MG63 (cell line): ENCODE measurements at regions not wholly inside any gene's neighbourhood (a gene's known extent, or its start where the extent isn't known, plus 50 kb on each side); places are given as distances from the start of the nearest gene placed in this dataset.

ENCODE experiments used
- DNase-seq: peaks from one replicate; pipeline ENCODE4 v3.0.0-alpha.2; 2020
- H3K27me3 ChIP-seq: fragments of 250-450 bp; sonication (Bioruptor Pico); 2 replicates; pipeline ENCODE4 v1.5.1; 2020; ENCODE audit warnings: mild to moderate bottlenecking, moderate library complexity
- H3K36me3 ChIP-seq: fragments of 250-450 bp; sonication (Bioruptor Pico); 2 replicates; pipeline ENCODE4 v1.5.1; 2020; ENCODE audit warnings: mild to moderate bottlenecking, moderate library complexity
- H3K4me3 ChIP-seq: fragments of 250-450 bp; sonication (Bioruptor Pico); 2 replicates; pipeline ENCODE4 v1.5.1; 2020; ENCODE audit warnings: mild to moderate bottlenecking, moderate library complexity
- H3K9me3 ChIP-seq: fragments of 250-450 bp; sonication (Bioruptor Pico); 2 replicates; pipeline ENCODE4 v1.5.1; 2020; ENCODE audit warnings: mild to moderate bottlenecking, moderate library complexity

DNA sequence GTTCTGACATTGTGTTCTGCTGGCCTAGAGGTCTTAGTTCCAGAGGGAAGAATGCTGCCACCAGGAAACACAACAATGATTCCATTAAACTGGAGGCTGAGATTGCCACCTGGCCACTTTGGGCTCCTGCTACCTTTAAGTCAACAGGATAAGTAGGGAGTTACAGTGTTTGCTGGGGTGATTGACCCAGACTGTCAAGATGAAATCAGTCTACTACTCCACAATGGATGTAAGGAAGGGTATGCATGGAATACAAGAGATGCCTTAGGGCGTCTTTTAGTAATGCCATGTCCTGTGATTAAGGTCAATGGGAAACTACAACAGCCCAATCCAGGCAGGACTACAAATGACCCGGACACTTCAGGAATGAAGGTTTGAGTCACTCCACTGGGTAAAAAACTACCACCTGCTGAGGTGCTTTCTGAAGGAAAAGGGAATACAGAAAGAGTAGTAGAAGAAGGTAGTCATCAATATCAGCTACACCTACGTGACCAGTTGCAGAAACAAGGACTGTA is 852.6 kb downstream of the LRFN5 start:
- H3K4me3 ChIP-seq: no peak overlapping the region
- no peaks in the 10 kb centered on the region for H3K9me3 ChIP-seq
- H3K36me3 ChIP-seq: no peaks in the 10 kb centered on the region
- H3K27me3 ChIP-seq: no peaks in the 10 kb centered on the region
- no peak for DNase-seq

DNA sequence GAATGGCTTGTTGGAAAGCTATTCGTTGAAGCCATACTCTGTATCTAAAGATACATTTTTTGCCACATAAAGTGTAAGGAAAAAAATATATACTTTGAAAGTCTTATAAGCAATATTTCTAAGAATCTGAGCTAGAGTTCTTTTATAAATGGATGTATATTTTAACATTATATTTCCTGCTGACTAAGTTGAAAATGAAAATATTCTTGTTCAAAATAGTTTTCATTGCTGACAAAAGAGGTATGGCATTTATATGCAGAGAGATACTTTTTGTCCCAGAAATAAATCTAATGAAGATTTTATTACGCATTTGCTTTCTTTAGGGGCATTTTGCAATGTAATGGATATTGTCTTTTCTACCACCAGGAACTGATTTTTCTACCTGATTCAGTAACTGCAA is 834.9 kb downstream of the LRFN5 start:
- no peak for DNase-seq
- Histone ChIP-seq H3K9me3 (no peaks in the 10 kb centered on the region), H3K27me3 (no peaks in the 10 kb centered on the region)

DNA sequence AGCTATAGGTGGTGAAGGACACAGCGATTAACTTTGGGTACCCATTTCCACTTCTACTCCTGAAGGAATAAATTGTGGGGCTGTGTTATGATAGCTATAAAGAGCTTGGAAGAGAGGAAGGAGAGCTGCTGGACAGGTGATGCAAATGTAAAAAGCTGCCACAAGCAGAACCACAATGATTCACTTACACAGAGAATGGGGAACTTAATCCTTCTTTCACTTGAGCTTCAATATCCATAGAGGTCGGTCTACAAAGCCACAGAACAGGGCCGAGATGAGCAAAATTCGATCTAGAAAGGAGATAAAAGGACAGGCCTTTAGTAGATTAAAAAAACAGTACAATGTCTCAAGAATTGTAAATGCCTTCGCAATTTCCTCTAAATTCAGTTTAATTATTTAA is 831.1 kb downstream of the LRFN5 start:
- H3K9me3 ChIP-seq: no peaks in the 10 kb centered on the region
- no peak for DNase-seq

More for the DNA sequence above, 834.9 kb downstream of the LRFN5 start:
- Histone ChIP-seq H3K4me3 (no peak overlapping the region), H3K36me3 (no peaks in the 10 kb centered on the region)

DNA sequence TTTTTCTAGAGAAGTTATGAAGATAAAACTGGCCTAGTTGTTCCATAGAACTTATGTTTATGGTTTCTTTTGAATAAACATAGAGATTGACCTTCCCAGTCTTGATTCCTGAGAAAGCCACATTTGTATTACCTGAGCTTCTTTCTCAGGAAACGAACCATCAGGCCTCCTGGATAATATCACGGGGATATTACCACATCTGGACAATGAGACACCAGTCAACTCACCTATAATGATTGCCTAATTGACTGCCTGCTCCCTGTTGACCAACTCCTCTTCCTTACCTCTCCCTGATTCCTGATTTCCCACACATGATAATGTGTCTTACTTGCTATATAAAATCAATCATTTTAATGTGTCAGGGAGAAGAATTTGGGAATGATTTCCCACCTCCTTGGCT is 822.7 kb downstream of the LRFN5 start:
- H3K9me3 ChIP-seq: no peaks in the 10 kb centered on the region
- DNase-seq: no peak
- no peaks in the 10 kb centered on the region for H3K36me3 ChIP-seq
- no peaks in the 10 kb centered on the region for H3K27me3 ChIP-seq
- no peak overlapping the region for H3K4me3 ChIP-seq

More for the DNA sequence above, 831.1 kb downstream of the LRFN5 start:
- H3K27me3 ChIP-seq: no peaks in the 10 kb centered on the region
- H3K4me3 ChIP-seq: no peak overlapping the region
- no peaks in the 10 kb centered on the region for H3K36me3 ChIP-seq

DNA sequence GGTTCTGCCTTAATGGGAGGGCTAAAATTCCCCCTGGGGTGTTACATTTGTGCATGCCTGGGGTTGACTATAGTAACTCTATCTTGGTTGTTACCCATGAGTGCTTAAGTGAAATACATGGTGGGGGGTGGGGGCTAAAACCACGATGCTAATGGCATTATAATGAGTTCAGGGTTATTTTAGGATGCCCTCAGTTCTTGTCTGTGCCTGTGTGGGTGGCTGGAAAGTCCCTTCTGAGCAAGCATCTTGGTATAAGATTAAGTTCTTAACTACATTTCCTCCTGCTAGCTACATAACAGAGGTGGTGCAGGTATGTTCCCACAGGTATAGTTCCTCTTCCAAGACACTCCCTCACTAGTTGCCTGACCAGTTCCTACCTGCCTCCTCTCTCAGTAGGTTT is 822.3 kb downstream of the LRFN5 start:
- DNase-seq: no peak
- H3K27me3 ChIP-seq: no peaks in the 10 kb centered on the region
- no peaks in the 10 kb centered on the region for H3K9me3 ChIP-seq
- no peak overlapping the region for H3K4me3 ChIP-seq
- no peaks in the 10 kb centered on the region for H3K36me3 ChIP-seq

DNA sequence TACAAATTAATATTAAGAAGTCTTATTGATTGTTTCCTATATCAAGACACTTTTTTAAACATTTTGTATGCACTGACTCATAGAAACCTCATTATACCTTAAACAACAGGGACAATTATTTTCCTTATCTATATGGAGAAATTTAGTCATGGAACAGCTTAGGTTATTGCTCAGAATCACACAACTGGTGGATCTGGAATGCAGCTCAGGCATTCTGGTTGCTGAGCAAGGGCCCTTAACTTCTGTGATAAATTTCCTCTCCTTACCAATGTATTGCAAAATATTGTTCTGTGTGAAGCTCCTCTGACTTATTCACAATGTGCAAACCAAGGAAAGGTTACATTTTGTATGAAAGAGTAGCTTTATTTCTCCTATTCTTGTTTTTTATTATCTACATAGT is 817.8 kb downstream of the LRFN5 start:
- Histone ChIP-seq H3K27me3 (no peaks in the 10 kb centered on the region), H3K4me3 (no peak overlapping the region), H3K36me3 (no peaks in the 10 kb centered on the region), H3K9me3 (no peaks in the 10 kb centered on the region)
- no peak for DNase-seq

DNA sequence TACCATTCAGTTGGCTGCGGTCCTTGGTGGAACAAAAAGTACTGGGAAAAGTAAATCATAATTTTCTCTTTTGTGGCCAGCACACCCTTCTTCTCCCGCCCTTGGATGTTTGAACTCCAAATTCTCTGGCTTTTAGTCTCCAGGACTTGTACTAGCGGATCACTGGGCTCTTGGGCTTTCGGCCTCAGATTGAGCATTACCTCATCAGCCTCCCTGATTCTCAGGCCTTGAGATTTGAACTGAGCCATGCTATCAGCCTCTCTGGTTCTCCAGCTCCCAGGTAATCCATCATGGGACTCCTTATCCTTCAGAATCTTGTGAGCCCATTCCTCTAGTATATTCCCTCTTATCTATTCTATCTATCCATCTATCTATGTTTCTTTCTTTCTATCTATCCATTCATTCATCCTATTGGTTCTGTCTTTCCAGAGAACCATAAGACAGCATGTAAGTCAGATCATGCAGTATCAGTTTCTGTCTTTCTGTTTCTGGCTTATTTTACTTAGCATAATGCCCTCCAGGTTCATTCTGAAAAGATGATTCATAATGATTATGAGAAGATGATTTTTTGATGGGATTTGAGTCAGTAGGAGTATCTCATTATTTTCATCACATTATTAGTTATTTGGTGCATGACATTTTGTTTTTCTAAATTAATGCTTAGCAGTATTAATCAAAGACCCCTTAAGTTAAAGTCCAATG is 814.9 kb downstream of the LRFN5 start:
- Histone ChIP-seq H3K9me3 (no peaks in the 10 kb centered on the region), H3K36me3 (no peaks in the 10 kb centered on the region), H3K27me3 (no peaks in the 10 kb centered on the region), H3K4me3 (no peak overlapping the region)
- no peak for DNase-seq

DNA sequence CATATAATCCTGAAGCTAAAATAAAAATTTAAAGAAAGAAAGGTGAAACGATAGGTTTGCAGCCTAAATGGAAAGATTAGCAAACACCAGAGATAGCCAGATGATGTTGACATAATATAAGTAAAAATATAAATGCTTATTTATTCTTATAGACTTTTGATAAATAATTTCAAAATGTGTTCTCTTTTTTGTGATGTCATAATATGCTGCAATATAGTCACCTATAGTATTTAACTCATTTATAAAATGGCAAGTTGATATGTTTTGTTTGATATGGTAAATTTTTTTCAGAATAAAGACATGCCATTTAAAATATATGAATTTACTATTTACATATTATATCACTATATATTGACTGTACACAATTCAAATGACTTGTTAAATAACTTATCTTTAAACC is 813.4 kb downstream of the LRFN5 start:
- no peaks in the 10 kb centered on the region for H3K27me3 ChIP-seq
- no peaks in the 10 kb centered on the region for H3K36me3 ChIP-seq
- no peaks in the 10 kb centered on the region for H3K9me3 ChIP-seq
- no peak overlapping the region for H3K4me3 ChIP-seq
- no peak for DNase-seq

DNA sequence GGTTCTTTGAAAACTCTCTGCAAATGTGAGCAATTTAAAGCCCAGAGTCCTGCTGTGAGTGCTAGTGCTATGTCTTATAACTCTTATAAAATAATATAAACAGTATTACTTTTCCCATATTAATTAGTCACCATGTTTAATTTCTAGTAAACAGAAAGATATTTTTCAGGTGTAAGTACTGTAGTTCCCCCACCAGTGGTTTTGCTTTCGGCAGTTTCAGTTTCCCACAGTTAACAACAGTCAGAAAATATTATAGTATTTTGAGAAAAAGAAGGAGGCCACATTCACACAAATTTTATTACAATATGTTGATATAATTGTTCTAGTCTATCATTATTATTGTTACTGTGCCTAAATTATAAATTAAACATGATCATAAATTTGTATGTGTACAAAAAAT is 800.5 kb downstream of the LRFN5 start:
- no peaks in the 10 kb centered on the region for H3K27me3 ChIP-seq
- no peak overlapping the region for H3K4me3 ChIP-seq
- no peak for DNase-seq
- no peaks in the 10 kb centered on the region for H3K9me3 ChIP-seq
- no peaks in the 10 kb centered on the region for H3K36me3 ChIP-seq

DNA sequence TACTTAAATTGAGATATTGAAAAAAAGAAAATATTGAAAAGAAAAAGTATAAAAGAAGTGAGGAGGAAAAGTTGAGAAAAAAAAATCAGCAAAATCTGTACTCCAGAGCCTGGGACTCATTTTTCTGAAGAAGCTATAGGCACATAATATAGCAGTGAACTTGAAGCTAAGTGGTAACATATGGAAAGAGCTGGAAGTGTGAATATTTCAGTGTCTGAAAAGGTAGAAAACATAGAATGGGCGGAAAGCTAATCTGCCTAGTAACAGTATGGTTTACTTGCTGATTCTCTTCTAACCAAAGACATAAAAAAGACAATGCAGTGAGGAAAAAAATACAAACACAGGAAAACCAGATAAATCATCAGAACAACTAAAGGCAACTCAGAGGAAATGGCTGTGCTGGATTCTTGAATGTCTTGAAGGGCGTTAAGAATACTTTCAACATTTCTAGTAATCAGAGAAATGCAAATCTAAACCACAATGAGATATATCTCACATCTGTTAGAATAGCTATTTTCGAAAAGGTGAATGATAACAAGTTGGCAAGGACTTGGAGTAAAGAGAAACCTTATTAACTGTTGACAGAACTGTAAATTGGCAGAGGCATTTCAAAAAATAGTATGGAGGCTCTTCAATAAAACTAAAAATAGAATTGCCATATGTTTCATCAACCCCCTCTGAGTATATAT is 784.6 kb downstream of the LRFN5 start:
- DNase-seq: no peak
- no peaks in the 10 kb centered on the region for H3K9me3 ChIP-seq
- no peaks in the 10 kb centered on the region for H3K36me3 ChIP-seq

DNA sequence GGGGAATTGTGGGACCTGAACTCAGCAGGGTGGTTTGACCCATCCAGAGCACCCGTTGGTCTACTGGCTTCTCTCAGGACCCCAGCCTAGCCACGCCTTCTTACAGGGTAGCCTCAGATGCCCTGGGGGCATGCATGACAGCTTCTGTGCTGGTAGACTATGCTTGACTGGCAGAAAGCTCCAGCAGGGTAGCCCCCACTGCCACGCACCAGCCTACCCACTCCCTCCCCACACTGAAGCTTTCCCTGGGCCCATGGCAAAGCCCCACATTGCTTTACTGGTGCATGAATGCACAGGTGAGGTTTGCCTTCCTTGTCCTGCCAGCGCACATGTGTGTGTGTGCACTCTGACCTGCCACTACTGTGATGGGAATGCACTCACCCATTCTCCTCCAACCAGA is 772.2 kb downstream of the LRFN5 start:
- H3K27me3 ChIP-seq: no peaks in the 10 kb centered on the region
- H3K4me3 ChIP-seq: no peak overlapping the region
- no peaks in the 10 kb centered on the region for H3K9me3 ChIP-seq
- no peaks in the 10 kb centered on the region for H3K36me3 ChIP-seq
- DNase-seq: no peak

More for the DNA sequence above, 784.6 kb downstream of the LRFN5 start:
- Histone ChIP-seq H3K4me3 (no peak overlapping the region), H3K27me3 (no peaks in the 10 kb centered on the region)

DNA sequence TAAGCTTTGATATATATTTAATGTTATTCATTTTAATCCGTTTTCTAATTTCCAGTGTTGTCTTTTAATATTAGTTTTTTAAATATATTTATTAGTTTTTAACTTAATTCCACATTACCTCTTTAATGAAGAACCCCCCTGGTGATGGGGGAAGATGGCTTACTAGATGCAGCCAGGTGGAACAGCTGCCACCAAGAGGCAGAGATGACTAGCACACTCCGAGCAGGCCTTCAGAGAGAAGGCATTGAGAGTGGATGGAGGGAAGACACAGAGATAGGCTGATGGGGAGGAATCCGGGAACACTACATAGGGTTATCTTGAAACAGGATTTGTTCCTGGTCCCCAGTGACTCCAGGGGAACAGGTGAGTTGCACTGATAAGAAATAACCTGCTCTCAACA is 771.6 kb downstream of the LRFN5 start:
- DNase-seq: no peak
- Histone ChIP-seq H3K9me3 (no peaks in the 10 kb centered on the region), H3K4me3 (no peak overlapping the region), H3K27me3 (no peaks in the 10 kb centered on the region), H3K36me3 (no peaks in the 10 kb centered on the region)

DNA sequence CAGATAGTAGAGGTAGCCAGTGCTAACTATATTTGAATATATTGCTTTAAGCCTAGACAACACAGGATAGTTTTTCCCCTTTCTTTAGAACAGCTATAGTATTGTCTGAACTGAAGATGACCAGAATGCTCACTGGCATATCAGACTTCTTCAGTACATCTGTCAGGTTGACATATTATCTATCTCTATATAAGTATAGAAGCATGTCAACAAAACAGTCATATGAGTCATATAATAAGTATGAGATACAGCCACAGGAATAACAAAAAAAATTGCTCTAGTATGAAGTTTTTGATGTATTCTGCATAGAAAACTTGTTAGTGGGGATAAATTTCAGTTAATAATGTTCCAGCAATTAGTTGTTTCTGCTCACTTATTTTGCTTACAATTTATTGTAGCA is 767.7 kb downstream of the LRFN5 start:
- DNase-seq: no peak
- H3K9me3 ChIP-seq: no peaks in the 10 kb centered on the region
- no peaks in the 10 kb centered on the region for H3K27me3 ChIP-seq
- no peaks in the 10 kb centered on the region for H3K36me3 ChIP-seq
- no peak overlapping the region for H3K4me3 ChIP-seq

DNA sequence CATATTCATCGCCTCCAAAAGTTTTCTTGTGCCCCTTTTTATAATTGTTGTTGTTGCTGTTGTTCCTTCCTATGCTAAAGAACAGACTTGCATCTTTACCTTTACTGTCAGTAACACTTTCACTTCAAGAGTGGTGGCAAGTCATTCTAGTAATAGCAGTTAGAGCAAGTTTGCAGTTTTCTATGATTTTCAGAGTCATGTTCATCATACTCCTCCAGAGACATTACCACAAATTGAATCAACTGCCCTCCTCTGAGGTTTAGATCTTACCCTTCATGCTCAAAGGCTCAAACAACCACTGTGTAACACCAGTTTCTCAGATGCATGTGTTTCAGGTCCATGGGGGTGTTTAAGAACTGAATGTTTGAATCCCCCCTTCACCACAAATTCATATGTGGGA is 763.4 kb downstream of the LRFN5 start:
- Histone ChIP-seq H3K4me3 (no peak overlapping the region), H3K9me3 (no peaks in the 10 kb centered on the region), H3K36me3 (no peaks in the 10 kb centered on the region), H3K27me3 (no peaks in the 10 kb centered on the region)
- DNase-seq: no peak

DNA sequence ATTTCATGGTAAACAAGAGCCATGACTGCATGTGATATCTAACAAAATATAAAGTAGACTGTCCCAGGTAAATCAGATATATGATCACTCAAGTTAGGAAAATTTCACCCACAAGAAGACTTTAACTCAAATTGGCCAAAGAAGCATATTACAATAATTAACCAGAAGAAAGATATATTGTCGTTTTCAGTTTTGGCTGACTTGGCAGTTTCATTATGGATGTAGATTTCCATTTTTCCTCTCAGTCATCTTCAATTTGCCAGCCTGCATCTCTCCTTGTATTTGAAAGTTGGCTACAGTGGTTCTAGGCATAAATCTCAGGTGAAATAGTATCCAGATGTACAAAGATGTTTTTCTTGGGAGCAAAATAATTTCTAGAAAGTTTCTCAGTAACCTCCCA is 761.6 kb downstream of the LRFN5 start:
- Histone ChIP-seq H3K9me3 (no peaks in the 10 kb centered on the region), H3K36me3 (no peaks in the 10 kb centered on the region), H3K4me3 (no peak overlapping the region), H3K27me3 (no peaks in the 10 kb centered on the region)
- DNase-seq: no peak

DNA sequence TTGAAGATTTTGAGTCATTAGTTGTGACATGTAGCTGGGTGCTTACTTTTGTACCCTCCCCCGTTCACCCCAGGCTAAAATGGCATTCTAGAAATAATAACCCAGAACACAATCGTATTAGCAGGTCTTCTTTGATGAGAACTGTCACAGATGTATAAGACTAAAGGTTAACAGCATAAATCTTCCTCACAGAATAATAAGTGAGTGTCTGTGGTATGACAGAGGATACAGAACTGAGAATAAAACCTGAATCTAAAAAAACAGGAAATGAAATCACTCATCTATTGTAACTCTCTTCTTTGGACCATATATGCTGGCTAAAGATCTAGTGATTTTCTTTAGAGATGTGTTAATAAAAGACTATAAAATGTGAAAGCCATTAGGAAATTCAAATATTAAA is 746.6 kb downstream of the LRFN5 start:
- Histone ChIP-seq H3K9me3 (no peaks in the 10 kb centered on the region), H3K36me3 (no peaks in the 10 kb centered on the region)

DNA sequence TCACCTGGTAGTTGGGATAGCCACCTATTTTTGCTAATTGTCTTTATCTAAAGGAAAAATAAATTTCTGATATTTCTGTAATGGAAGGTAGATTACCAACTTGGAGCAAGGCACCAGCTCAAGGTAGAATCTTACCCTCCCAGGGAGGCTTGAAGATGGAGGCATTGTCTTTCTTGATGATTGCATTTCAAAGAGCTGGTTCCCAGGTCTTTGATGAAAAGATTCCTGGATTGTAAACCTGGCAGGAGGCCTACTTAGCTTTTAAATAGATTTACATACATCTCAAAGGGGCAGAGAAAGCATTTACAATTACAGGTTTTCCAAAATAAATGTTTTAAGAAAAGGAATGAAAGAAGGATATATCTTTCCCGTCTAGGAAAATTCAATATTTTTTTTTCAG is 729.2 kb downstream of the LRFN5 start:
- Histone ChIP-seq H3K9me3 (no peaks in the 10 kb centered on the region), H3K4me3 (no peak overlapping the region), H3K27me3 (no peaks in the 10 kb centered on the region), H3K36me3 (no peaks in the 10 kb centered on the region)
- no peak for DNase-seq

More for the DNA sequence above, 746.6 kb downstream of the LRFN5 start:
- no peak for DNase-seq
- Histone ChIP-seq H3K4me3 (no peak overlapping the region), H3K27me3 (no peaks in the 10 kb centered on the region)

DNA sequence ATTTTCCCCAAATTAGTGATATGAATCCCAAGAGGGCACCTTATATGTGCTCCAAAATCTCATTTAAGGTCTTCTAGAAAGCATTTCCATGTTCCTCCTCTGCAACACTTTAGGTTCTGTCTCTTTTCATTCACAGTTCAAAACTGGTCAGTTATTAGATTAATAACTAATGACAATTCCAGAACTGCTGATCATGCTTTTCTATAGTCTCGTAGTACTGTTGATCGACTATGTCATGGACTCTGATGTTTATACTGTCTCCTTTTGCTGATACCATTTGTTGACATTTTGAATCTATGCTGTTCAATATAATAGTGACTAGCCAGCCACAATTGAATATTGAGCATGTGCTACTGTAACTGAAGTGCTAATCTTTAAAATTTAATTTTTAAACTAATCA is 728.3 kb downstream of the LRFN5 start:
- H3K27me3 ChIP-seq: no peaks in the 10 kb centered on the region
- no peaks in the 10 kb centered on the region for H3K36me3 ChIP-seq
- DNase-seq: no peak
- no peaks in the 10 kb centered on the region for H3K9me3 ChIP-seq
- no peak overlapping the region for H3K4me3 ChIP-seq
